Stimulated activated CD4-positive, alpha-beta T cell treated with anti-CD3 and anti-CD28 coated beads, Interleukin-12 subunit alpha, Interleukin-12 subunit beta, amount 100 ng/mL, for 24 hours (primary cell): ENCODE measurements at regions not wholly inside any gene's neighbourhood (a gene's known extent, or its start where the extent isn't known, plus 50 kb on each side); places are given as distances from the start of the nearest gene placed in this dataset.

Experiments
- DNase-seq, 2 experiments: peaks; one replicate each; pipeline ENCODE4 v3.0.0-alpha.2; 2020; ENCODE audit warnings: low read depth in 2 of 2

DNA sequence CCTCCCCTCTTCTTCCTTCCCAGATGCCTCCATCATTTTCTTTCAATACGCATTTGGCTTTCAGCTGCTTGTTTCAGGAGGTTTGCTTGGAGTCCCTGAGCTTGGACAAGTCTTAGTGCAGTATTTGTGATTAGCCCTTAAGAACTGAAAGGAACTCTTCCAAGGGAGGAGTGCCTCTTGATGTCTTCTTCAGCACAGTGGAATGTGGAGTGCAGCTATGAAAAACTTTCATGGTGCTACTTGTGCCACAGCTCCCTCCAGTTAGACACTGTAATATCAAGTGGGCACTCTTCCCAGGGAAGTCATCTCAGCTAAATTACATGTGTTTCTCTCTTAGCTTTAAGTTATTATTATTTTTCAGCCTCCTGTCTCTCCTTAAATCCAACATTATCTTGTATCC, 173.1 kb downstream of the NECTIN3 start:
- DNase-seq, result no peak

DNA sequence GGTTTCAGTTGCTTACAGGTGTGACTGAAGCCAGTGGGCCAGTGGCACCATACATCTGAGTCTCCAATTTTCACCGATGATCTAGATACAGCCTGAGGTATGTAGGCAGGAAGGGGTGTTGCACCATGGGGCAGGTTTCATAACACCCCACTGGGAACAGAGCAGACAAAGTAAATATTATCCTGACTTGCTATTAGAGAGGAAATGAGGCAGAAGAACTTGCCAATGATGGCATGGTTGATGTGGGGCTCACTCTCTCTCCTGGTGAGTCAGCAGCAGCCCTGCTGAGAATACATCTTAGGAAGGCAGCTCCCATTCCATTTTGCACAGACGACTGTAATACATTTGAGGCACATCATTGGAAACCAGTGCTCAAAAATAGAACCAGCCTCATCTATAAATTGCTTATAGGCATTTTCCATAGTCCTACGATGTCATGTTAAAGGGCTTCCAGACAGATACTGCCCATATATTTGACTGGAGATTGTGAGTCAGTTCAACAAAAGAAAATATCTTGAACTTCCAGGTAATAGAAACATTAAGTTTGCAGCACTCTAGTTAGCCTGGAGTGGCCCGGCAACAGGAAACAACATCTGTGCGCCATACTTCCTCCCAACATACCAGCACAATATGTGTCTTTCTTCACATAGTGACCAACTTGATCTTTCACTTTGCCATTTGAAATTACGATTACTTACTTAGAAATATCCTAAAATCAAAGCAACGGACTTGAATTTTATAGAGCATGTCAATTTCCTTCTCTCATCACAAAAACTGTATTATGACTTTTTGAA, 175.5 kb downstream of the NECTIN3 start:
- no peak for DNase-seq

DNA sequence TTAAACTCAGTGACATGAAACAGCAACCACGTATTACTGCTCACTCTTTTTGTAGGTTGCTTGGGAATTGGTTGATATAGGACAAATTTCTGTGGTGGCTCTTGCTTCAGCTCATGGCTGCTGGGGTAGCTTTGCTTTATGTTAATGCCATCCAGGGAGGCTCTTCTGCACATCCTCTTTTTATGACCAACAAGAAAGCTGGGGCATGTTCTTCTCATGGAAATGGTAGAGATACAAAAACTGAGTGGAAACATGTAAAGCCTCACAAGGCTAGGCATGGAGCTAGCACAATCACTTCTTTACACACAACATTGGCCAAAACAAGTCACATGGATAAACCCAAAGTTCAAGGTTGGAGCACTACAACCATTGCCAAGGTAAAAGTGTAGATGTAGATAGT, 176.8 kb downstream of the NECTIN3 start:
- no peak for DNase-seq

DNA sequence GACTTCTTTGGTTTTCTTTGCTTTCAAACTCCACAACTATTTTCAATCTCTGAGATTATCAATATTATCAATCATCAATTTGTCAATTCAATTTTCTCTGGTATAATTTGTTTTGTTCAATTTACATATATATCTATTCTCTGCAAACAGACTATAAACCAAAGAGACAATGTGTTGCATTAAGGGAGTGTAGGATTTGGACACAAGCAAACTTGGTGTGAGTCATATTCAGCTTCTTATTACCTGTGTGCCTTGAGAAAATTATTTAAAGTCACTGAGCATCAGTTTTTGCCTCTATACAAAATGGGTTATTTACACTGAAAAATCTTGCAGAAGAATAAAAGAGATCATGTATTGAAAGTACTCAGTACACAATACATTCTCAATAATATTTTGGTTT, 177.8 kb downstream of the NECTIN3 start:
- no peak for DNase-seq

DNA sequence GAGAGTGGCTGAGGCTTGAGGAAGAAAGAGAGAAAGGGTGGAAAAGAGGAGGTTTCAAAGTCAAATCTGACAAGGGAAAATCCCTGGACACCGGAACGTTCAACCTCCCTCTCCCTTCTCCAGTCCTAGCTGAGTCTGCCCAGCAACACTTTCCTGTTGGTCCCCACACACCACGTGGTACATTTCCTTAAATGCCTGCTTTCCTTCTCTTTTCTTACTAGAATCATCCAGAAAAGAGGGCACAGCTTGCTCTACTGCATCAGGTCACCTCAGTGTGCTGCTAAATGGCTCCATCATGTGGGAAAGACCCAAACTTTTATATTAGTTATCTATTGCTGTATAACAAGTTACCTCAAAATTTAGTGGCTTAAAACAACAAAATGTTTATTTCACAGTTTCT, 181.2 kb downstream of the NECTIN3 start:
- DNase-seq, result no peak

DNA sequence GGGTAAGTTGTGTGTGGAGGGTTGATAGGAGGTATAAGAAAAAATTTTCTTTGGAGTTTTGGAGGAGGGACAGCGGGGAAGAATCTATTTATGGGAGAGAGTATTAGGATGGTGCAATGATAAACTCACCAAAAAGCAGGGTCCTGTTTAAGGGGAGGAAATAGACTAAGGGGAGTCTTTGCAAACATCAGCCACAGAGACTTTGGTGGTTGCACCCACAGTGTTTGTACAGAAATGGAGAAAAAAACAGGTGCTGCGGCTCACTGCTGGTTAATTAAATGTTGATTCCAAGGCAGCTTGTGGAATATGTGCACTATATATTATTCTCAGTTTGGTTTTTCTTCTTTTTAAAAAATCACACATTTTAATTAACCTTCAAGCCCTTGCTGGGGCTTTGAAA, 182.1 kb downstream of the NECTIN3 start:
- DNase-seq, result no peak

DNA sequence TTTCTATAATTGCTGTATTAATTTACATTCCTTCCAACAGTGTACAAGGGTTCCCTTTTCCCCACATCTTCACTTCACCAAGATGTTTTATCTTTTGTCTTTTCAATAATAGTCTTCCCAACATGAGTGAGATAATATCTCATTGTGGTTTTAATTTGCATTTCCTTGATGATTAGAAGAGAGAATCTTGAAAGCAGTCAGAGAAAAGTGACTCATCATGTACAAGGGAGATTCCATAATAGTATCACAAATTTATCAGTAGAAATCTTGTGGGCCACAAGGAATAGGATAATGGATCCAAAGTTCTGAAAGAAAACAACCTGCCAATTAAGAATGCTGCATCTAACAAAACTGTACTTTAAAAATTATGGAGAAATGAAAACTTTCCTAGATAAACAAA, 189.3 kb downstream of the NECTIN3 start:
- DNase-seq, result no peak

DNA sequence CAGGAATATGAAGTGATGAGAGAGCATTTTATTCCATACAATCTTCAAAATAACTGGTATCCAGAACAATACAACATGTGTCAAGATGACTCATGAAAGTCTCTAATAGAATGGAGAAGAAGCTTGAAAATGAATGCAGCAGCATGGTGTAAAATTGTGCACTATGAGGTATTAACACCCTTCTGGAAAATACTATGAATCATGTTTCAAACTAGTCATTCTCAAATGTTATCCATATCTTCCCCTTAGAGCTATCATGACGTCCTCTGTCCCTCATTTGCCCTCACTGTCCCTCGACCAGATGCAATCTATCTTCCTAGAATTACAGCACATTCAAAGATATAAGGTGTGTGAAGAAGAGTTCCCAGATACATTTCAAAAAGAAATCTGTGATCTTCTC, 198.2 kb downstream of the NECTIN3 start:
- no peak for DNase-seq

DNA sequence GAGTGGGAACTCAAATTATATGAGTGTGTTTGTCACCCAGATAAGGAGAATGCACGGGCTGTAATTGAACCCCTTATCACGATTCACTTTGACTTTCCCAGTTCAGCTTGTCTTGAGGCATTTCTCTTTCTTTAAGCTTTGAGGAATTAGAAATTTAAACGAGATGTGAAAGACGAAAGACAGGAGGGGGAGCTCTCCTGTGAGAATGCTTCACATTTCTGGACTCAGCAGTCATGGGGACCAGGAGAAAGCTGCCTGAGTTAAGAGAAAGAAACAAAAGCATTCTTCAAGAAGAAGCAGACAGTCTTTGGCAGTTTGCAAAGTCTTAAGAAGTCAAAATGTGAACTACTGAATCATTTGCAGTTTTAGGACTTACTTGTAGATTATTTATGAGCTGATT, 205.6 kb downstream of the NECTIN3 start:
- no peak for DNase-seq

DNA sequence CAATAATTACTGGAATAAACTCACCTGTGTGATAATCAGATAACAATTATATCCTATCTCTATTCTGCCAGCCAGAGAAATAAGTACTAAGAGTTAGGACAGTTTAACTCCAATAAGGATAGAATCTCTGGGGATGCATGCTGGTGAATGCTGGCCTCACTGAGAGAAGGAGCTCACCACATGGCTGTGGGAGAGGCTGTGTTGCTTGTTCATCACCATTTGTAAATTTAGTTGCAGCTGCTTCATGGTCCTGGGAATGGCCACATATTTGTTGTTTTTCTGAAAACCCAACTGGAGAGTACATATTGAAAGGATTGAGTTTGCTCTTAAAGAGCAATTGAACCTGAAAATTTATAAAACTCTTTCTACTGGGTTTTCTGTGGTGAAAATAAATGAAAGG, 207.3 kb downstream of the NECTIN3 start:
- DNase-seq, result no peak

DNA sequence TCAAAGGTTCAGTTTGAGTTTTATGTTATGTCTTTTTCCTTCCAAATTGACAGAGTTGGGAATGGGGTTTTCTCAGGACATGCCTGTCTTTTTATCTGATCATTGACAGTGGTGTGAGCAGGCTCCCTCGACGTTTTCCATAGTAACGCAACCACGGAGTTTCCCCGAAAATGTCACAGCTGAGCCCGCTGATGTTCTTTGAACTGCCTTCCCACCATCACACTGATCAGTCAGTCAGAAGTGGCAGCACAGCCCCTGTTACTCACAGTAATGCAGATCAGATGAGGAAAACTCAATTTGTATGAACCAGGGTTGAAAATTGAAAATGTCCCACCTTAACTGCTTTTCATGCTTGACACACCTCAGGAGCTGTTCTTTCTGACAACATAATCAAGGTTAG, 210.4 kb downstream of the NECTIN3 start:
- DNase-seq, result no peak

DNA sequence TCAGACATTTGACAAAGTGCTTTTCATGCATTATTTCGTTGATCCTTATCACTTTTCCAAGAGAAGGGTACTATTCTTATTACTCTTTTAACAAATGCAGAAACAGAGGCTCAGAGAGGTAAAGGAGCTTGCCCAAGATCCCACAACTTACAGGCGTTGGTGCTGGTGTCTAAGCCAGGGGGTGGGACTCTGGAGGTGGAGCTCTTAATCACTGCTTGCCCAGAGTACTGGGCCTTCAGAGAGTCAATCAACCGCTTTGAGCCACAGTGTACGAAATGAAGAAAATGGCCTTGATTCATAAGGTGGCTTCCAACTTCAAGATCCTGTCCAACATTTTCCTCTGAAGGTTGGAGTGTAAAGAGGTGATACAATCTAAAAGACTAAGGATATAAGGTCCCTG, 211.5 kb downstream of the NECTIN3 start:
- DNase-seq, result no peak

DNA sequence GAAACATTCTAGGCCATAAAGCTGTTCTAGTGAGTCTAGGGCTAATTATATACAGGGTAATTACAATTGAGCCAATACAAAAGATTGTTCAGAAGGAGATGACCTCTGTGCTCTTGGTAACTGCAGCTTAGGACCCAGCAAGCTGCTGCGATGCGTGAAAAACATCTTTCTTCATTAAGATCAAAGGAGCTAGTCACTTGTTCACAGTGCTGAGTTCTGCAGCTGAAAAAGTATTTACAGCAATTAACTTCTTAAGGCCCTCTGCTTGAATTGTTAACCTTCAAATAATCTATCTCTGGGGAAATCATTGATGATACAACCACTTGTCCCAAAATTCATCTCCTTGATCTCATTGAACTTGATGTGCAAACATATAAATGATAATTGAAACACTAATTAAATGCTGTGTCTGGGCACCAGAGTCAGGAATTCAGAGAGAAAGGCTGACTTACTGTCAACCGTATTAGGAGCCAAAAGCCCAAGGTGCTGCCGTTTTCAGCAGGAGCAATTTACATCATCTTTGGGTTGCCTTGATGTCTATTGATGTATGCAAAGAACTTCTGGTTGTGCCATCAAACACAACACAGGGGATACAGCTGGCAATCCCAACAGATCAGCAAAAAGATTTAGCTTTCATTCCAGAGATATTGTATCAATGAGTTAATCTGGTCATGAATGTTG, 213.0 kb downstream of the NECTIN3 start:
- no peak for DNase-seq

DNA sequence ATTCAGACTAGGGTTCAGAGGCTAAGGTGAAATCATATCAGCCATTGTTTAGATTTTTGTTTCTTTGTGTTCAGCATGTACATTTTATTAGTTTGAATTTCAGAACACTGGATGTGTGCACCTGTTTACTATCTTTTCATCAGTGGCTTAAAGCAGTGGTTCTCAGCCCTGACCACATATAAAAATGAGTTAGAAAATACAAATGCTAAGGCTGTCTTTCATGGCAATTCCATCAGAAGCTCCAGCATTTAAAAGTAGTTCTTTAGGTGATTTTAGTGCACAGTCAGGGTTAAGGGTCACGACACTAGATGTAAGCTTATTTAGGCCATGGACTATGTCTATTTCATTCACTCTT, 213.5 kb downstream of the NECTIN3 start:
- no peak for DNase-seq

DNA sequence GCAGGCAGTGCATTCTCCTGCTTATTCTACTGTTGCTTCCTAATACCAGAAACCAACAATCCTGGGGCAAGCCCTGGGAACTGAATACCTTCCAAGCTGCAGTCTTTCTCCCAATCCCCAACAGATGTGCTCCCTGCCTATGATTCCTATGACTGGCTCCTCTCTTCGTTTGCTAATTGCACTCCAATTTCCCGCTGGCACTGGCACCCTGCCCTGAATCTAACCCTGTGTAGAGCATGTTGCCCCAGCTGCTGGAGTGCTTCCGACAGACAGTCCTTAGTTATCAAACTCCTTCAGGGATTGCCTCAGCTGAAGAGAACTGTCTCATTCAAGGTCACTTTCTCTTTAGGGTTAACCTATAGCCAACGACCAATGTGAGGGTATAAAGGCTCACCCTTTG, 214.1 kb downstream of the NECTIN3 start:
- DNase-seq, result no peak

DNA sequence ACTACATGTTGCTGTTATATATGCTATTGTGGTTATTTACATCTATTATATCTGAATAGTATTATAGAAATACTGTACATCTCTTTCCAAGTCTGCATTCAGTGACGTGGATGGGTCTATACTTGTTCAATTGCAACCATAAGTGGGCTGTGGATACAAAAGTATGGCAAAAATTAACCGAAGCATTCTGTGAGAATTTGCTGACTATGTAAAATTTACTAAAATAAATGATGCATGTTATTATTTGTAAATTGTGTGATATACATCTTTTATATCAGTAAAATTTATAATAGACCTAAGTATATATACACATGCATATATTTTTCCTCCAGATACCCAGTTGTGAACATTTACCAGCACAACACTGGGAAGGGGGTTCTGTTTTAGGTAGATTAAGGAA, 215.1 kb downstream of the NECTIN3 start:
- DNase-seq, result no peak

DNA sequence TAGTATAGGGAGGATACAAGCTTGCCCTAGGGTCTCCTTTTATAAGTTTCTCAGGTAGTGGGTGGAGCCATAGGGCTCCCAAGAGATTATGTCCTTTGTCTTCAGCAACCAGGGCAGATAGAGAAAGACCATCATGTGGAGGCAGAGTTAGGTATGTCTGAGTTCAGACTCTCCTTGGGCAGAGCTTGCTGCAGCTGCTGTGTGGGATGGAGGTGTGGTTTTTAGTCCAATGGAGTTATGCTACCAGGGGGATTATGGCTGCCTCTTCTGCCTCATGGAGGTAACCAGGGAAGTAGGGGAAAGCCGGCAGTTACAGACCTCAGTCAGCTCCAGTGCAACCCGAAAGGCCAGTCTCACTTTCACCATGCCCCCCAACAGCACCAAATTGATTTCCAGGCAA, 220.5 kb downstream of the NECTIN3 start:
- no peak for DNase-seq

DNA sequence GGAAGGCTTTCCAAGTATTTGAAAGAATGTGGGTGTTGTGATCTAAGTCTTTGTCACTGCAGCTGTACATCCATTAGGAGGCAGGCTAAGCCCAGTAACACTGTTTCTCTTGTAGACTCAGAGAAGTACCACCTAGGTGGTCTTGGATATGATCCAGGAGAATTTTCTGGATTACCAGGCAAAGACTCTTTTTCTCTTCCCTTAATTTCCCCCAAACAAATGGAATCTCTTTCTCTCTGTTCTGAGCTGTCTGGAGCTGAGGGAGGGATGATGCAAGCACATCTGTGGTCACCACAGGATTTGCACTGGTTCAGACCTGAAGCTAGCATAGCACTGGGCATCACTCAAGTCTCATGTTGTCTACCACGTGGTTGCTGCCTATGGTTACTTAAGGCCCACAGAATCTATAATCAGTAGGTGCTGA, 227.6 kb downstream of the NECTIN3 start:
- DNase-seq, result no peak

DNA sequence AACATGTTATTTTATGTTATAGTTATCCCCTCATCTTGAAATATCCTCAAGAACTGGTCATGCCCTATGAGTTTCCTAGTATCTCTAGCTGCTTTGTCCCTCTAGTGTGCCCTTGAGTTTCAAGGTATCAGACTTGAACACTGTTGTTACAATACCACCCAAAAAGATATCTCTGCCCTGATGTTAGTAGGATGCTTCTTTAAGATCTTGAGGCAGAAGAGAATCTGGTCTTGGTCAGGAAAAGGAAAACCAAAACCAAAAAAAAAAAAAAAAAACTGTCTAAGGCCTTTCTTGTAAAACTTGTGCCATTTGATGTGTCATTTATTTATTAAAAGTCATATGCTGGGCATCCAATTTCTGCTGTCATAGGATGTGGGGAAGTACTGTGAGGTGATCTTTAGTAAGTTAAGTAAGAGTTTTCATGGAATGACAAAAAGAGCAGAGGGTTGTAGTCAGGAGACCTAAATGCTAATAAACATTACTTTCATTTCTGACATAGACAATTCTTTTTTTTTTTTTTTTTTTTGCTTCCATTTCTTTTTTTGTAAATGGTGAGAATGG, 229.7 kb downstream of the NECTIN3 start:
- no peak for DNase-seq

DNA sequence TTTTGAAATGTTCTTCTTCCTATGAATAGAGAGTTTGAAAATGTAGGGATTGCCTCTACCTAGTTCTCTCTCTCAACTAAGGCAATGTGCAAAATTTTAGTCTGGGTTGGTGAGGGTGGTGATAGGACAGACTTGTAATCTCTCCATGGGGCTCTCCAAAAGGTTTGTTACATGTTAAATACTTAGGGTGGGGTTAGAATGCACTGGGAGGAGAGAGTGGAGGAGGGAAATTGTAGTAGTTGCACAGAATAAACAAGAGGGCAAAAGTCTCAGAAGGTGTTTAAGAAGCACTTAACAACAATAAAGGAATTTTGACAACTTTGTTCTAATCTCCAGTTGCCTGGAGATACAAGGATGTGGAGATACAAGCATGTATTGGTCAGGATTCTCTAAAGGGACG, 230.4 kb downstream of the NECTIN3 start:
- no peak for DNase-seq

DNA sequence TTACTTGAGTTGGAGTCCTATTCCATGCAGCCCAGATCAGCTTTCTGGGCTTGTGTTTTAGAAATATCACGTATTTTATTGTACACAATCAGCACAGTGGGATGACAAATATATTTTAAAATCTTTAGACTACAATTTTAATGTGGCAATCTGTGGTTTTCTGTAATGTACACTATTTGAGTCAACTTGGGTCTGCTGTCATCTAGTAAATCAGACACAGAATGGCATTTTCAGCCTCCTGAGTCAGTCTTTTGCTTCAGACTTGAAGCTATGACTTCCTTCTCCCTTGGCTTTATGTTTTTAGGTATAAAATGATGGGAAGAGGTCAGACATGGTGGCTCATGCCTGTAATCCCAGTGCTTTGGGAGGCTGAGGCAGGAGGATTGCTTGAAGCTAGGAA, 232.1 kb downstream of the NECTIN3 start:
- DNase-seq, result no peak

DNA sequence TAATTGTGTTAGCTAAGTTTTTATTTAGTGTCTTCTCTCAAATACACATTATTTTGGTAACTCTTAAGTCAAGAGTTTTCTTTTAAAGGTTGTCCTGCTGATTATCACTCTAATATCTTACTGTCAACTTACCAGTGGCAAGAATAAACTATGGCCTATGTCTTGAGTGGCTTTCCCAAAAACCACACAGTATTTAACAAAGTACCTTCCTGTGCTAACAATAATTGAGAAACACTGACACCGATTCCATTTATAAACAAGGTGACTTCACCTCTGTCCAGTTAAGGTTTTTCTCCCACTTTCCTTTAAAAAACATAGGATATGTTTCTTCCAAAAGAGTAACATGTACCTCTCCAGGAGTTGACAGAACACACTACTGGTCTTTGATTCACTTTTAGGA, 234.3 kb upstream of the CD96 start:
- no peak for DNase-seq

DNA sequence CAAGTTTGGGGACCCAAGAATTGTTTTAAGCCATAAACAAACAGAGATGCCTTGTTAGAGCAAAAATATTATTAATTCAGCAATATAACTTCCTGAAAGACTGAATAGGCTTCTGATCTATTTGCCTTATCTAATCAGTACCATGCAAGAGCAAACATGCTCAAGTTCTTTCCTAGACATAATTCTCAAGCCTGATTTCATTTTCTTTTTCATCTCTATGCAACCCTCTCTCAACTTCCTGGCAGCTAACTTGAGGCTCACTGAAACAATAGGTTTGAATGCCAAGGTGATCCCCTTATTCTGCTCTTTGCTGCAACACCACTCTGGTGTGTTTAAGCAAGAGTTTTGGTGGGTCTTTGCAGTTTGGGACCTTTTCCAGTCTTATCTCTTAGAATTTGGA, 230.9 kb upstream of the CD96 start:
- DNase-seq, result no peak
